ENCODE measurements at regions not wholly inside any gene's neighbourhood (a gene's known extent, or its start where the extent isn't known, plus 50 kb on each side); places are given as distances from the start of the nearest gene placed in this dataset.

DNA sequence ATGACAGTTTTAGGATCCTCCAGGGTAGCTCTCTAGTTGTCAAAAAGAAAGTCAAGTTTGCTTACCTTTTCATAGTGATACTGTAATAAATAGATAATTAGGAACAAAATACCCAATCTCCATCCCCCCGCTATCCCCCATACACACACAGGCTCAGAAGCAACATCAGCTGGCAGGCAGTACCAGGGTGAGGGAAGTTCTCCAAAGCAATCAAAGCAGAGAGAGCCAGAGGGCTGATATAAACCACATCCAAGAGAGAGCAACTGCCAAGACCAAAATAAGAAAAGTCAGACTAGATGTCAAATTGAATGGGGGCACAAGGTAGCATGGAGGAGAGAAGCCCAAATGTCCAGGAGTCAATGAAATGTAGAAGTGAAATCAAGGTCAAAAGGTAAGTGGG lies 80.2 kb upstream of the PTPRR start:
- TF ChIP-seq GATA2 (IDR thresholded peaks at IDR 0.05; ENCODE audit: low read depth, low read length) (no peak), GATA3 (IDR thresholded peaks at IDR 0.05; ENCODE audit: low read depth, low read length) (no peak)

DNA sequence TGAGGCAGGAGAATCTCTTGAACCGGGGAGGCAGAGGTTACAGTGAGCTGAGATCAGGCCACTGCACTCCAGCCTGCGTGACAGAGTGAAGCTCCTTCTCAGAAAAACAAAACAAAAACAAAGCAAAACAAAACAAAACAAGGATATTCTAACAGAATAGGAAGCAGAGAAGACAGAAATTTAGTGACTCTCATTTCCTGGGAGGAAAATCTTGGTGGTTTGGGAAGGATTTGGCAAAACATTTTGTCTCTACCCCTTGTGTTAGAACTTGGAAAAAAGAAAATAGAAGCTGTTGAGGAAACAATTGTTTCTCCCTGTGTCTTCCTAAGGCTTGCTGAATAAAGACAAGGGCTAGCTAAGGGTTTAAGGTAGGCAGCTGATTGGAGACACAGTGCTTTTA lies 79.7 kb upstream of the PTPRR start:
- TF ChIP-seq GATA3 (IDR thresholded peaks at IDR 0.05; ENCODE audit: low read depth, low read length), result no peak
- TF ChIP-seq GATA2 (IDR thresholded peaks at IDR 0.05; ENCODE audit: low read depth, low read length), result no peak

DNA sequence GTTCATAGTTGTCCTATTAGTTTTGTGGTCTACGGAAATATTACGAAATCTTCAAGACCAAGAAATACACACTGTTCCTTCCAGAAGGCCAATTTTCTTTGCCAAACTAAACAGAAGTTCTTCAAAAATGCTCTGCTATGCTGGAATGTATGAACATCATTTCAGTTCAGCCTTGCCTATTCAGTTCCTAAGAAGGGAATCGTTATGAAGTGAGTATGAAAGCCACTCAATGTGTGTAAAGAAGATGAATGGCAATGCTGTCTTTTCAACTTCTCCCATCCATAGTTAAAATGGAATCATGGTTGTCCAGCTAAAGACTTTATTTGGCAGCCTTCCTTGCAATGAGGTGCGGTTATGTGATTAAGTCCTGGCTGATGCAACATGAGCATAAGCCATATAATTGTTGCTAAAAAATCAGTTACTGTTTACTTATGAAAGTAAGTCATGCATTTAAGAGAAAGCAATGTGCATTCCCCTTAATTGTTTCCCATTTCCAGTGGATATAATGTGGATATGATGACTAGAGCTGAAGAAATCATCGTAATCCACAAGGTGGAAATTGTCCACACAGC lies 73.8 kb upstream of the PTPRR start:
- TF ChIP-seq GATA2 (IDR thresholded peaks at IDR 0.05; ENCODE audit: low read depth, low read length) (no peak), GATA3 (IDR thresholded peaks at IDR 0.05; ENCODE audit: low read depth, low read length) (no peak)

DNA sequence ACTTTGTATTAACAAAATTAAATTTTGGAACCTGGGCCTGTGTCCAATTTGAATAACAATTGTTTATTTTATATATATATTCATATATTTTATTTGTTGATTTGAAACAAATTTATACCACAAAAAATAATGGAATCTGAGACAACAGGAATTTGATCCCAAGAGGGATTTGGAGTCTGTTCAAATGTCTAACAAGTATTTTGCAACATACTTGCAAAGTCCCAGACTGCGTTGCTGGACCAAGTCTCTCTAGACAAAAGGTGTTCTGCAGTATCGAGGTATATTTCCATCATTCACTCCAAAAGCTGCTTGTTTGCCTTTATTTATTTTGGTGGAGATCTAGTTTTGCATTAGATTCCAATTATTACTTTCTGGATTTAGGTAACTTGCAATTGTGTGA lies 68.7 kb upstream of the PTPRR start:
- TF ChIP-seq GATA3 (IDR thresholded peaks at IDR 0.05; ENCODE audit: low read depth, low read length) (no peak), GATA2 (IDR thresholded peaks at IDR 0.05; ENCODE audit: low read depth, low read length) (no peak)

DNA sequence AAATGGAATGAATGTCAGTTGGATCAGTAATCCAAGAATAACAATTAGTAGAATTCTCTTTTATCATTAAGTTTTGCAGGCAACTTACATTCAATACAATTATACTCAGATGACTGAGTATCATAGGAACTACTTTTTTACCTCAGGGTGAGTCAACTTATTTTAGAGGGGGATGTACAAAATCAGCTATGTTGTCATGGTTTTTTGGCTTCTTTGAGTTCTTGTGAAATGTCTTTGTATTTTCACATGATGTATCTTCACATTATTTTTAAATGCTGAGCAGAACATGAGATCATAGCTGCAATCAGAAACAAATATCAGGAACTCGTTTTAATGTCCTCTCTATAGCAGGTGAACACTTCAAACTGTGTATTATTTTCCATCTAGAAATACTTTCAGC lies 65.3 kb upstream of the PTPRR start:
- TF ChIP-seq GATA3 (IDR thresholded peaks at IDR 0.05; ENCODE audit: low read depth, low read length) (no peak), GATA2 (IDR thresholded peaks at IDR 0.05; ENCODE audit: low read depth, low read length) (no peak)

DNA sequence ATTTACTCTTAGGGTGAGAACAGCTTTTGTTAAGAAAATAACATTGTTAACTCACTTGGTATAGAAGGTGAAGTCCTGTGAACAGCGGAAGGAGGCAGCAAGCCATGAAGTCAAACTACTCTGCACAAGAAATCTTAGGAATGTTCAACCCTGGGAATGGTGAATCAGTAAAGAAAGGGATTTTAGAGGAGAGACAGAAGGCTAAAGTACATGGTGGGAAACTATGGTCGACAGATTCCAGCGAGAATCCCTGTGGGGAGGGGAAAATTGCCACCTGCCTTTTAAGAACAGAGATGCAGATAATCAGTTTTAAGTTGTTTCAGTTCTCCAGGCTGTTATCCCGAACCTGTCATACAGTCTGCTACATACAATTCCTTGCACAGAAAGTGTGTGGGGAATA lies 63.2 kb upstream of the PTPRR start:
- TF ChIP-seq GATA3 (IDR thresholded peaks at IDR 0.05; ENCODE audit: low read depth, low read length) (no peak), GATA2 (IDR thresholded peaks at IDR 0.05; ENCODE audit: low read depth, low read length) (no peak)

DNA sequence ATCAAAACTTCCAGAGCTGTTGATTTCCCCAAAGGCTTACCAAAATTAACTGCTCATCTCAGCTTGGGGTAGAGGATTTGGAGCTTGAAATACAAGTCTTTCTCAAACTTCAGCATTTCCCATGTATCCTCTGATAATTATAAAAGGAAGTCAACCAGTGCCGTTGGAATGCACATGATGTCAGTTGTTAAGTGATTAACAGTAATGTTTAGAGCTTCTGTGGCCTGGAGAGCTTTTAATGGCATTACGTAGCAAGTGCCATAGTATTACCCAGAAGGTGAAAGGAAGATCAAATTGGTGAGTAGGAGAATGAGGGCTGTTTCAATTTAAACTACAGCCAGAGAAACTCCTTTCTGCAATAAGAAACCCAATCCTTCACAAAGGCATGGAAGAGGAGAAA lies 62.5 kb upstream of the PTPRR start:
- no peak for TF ChIP-seq GATA3 (IDR thresholded peaks at IDR 0.05; ENCODE audit: low read depth, low read length)
- no peak for TF ChIP-seq GATA2 (IDR thresholded peaks at IDR 0.05; ENCODE audit: low read depth, low read length)

DNA sequence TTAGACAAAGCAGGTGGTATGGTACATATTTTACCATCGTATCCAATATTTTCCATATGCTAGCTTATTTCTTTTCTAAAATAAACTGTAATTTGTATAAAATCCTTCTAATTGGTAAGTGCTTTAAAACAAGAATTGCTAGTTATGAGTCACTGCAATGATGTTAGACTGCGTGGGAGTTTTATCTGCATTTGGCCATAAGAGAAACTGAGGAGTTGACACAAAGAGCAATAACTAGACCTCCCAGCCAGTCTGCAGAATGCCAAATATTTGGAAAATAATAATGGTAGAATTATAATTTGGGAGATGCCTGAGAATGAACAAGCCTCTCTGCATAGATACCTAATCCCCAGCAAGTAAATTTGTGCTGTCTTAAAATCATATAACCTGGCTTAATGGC lies 61.7 kb upstream of the PTPRR start:
- TF ChIP-seq GATA2 (IDR thresholded peaks at IDR 0.05; ENCODE audit: low read depth, low read length), result no peak
- TF ChIP-seq GATA3 (IDR thresholded peaks at IDR 0.05; ENCODE audit: low read depth, low read length), result no peak

DNA sequence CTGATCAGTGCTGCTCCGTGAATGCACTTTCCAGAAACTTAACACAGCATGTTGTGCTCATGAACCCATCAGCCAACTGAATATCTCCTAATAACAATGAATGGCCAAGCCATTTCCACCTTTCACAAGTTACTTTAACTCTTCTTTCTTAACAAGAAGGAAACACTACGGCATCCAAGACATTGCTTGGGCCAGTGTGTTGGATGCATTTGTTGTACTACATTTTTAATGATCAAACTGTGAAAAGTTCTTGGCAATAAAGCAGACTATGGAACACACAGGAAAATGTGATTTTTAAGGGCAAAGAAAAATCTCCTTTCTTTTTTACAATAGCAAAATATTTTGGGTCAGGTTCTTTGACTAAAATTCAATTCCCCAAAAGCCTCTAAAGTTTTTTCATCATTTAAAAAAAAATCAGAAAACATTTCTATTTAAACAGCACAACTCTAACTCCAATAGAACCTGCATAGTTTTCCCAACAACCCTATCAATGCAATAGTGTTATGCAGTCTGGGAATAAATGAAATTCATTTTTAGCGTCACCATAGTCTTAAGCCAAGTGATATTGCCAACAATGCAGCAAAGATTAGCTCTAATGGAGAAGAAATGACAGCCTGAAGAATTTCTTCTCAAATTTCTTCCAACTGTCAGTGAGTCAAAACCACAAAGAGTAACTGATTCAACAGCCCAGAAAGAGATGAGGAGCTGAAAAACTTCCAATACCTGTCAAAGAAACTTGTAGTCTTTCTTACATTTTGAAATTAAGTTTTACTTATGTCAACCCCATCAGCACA lies 50.7 kb upstream of the PTPRR start:
- TF ChIP-seq GATA2 (IDR thresholded peaks at IDR 0.05; ENCODE audit: low read depth, low read length), result no peak
- TF ChIP-seq GATA3 (IDR thresholded peaks at IDR 0.05; ENCODE audit: low read depth, low read length), result no peak

Data from SH-SY5Y (cell line).